Peyer's patch (tissue), 4 donors: ENCODE measurements at regions not wholly inside any gene's neighbourhood (a gene's known extent, or its start where the extent isn't known, plus 50 kb on each side); places are given as distances from the start of the nearest gene placed in this dataset.

ENCODE experiments used
- DNase-seq, 3 donors: peaks; one replicate each; pipeline ENCODE4 v3.0.0-alpha.2; 2017 to 2019
- H3K27ac ChIP-seq, 4 donors: fragments of 200-600 bp; sonication (generic); one replicate each; pipeline ENCODE4 v1.5.1; 2016 to 2019
- H3K27me3 ChIP-seq, 2 donors: fragments of 200-600 bp; sonication (generic); one replicate each; pipeline ENCODE4 v1.5.1; 2019
- H3K36me3 ChIP-seq, 3 donors: fragments of 200-600 bp; sonication (generic); one replicate each; pipeline ENCODE4 v1.5.1; 2016 to 2019
- H3K4me1 ChIP-seq, 4 donors: fragments of 200-600 bp; sonication (generic); one replicate each; pipeline ENCODE4 v1.5.1; 2016 to 2019
- H3K4me3 ChIP-seq, 4 donors: fragments of 200-600 bp; sonication (generic); 1 replicate in 3 of 4; 2 replicates in 1 of 4; pipeline ENCODE4 v1.5.1; 2016 to 2019; ENCODE audit warnings: mild to moderate bottlenecking in 1 of 4
- H3K9me3 ChIP-seq, 4 donors: fragments of 200-600 bp; sonication (generic); one replicate each; pipeline ENCODE4 v1.5.1; 2016 to 2019; ENCODE audit warnings: mild to moderate bottlenecking in 1 of 4
- CTCF ChIP-seq, 6 experiments: fragments of 450-650 bp in 4 of 6; fragments of 200-600 bp in 2 of 6; sonication (generic) in 1 of 6; IDR thresholded peaks; one replicate each; pipeline ENCODE4 v1.5.1; 2017 to 2019; ENCODE audit warnings: antibody characterized with exemption in 6 of 6, mild to moderate bottlenecking in 3 of 6, moderate library complexity in 1 of 6
- POLR2A ChIP-seq, 2 donors: fragments of 450-650 bp; IDR thresholded peaks; one replicate each; pipeline ENCODE4 v1.5.1; 2017; ENCODE audit warnings: antibody characterized with exemption in 2 of 2, mild to moderate bottlenecking in 2 of 2, moderate library complexity in 2 of 2

GRCh38 chr5:165999693-166000320 lies 2291.6 kb upstream of the WWC1 start:
- Histone ChIP-seq H3K36me3 (no peaks in the 10 kb centered on the region), H3K9me3 (no peaks in the 10 kb centered on the region), H3K4me1 (no peaks in the 10 kb centered on the region), H3K27me3 (no peaks in the 10 kb centered on the region), H3K27ac (no peak overlapping the region), H3K4me3 (no peak overlapping the region)
- no peak for DNase-seq
- no peak for TF ChIP-seq CTCF (IDR thresholded peaks at IDR 0.05)
- TF ChIP-seq POLR2A (IDR thresholded peaks at IDR 0.05): no peak

GRCh38 chr5:166004006-166004405 lies 2287.4 kb upstream of the WWC1 start:
- Histone ChIP-seq H3K9me3 (no peaks in the 10 kb centered on the region), H3K4me1 (no peaks in the 10 kb centered on the region), H3K27me3 (no peaks in the 10 kb centered on the region), H3K36me3 (no peaks in the 10 kb centered on the region), H3K27ac (no peak overlapping the region), H3K4me3 (no peak overlapping the region)
- no peak for DNase-seq
- TF ChIP-seq POLR2A (IDR thresholded peaks at IDR 0.05) (no peak), CTCF (IDR thresholded peaks at IDR 0.05) (no peak)

GRCh38 chr5:166013415-166013814 lies 2278.0 kb upstream of the WWC1 start:
- Histone ChIP-seq H3K4me3 (no peak overlapping the region), H3K27ac (no peak overlapping the region), H3K27me3 (no peaks in the 10 kb centered on the region), H3K4me1 (no peaks in the 10 kb centered on the region), H3K9me3 (no peaks in the 10 kb centered on the region), H3K36me3 (no peaks in the 10 kb centered on the region)
- TF ChIP-seq CTCF (IDR thresholded peaks at IDR 0.05) (no peak), POLR2A (IDR thresholded peaks at IDR 0.05) (no peak)
- DNase-seq: no peak

- DNase-seq: no peak
- H3K27ac ChIP-seq: no peak overlapping the region
Measured at GRCh38 chr5:166014256-166014655, 2277.2 kb upstream of the WWC1 start.

GRCh38 chr5:166018716-166019115 lies 2272.7 kb upstream of the WWC1 start:
- no peaks in the 10 kb centered on the region for H3K9me3 ChIP-seq
- H3K4me1 ChIP-seq: no peaks in the 10 kb centered on the region
- H3K4me3 ChIP-seq: no peak overlapping the region
- no peaks in the 10 kb centered on the region for H3K36me3 ChIP-seq
- DNase-seq: no peak
- no peak overlapping the region for H3K27ac ChIP-seq
- no peaks in the 10 kb centered on the region for H3K27me3 ChIP-seq
- TF ChIP-seq POLR2A (IDR thresholded peaks at IDR 0.05): no peak
- TF ChIP-seq CTCF (IDR thresholded peaks at IDR 0.05): no peak

More at GRCh38 chr5:166014256-166014655, 2277.2 kb upstream of the WWC1 start:
- Histone ChIP-seq H3K27me3 (no peaks in the 10 kb centered on the region), H3K4me1 (no peaks in the 10 kb centered on the region), H3K4me3 (no peak overlapping the region), H3K9me3 (no peaks in the 10 kb centered on the region), H3K36me3 (no peaks in the 10 kb centered on the region)
- TF ChIP-seq POLR2A (IDR thresholded peaks at IDR 0.05) (no peak), CTCF (IDR thresholded peaks at IDR 0.05) (no peak)

- DNase-seq: no peak
- H3K4me3 ChIP-seq: no peak overlapping the region
- H3K4me1 ChIP-seq: no peaks in the 10 kb centered on the region
- H3K27ac ChIP-seq: no peak overlapping the region
- H3K36me3 ChIP-seq: no peaks in the 10 kb centered on the region
- TF ChIP-seq CTCF (IDR thresholded peaks at IDR 0.05): no peak
- no peak for TF ChIP-seq POLR2A (IDR thresholded peaks at IDR 0.05)
- no peaks in the 10 kb centered on the region for H3K27me3 ChIP-seq
- no peaks in the 10 kb centered on the region for H3K9me3 ChIP-seq
Measured at GRCh38 chr5:166022065-166022464, 2269.4 kb upstream of the WWC1 start.
